Suprapubic skin (tissue), 3 donors: ENCODE measurements at regions not wholly inside any gene's neighbourhood (a gene's known extent, or its start where the extent isn't known, plus 50 kb on each side); places are given as distances from the start of the nearest gene placed in this dataset.

Experiments
- EP300 ChIP-seq: sonication (generic); formaldehyde crosslinking; IDR thresholded peaks from one replicate; pipeline ENCODE4 v1.6.1; 2017; ENCODE audit warnings: antibody characterized with exemption
- POLR2A ChIP-seq, 2 donors: fragments of 450-650 bp; IDR thresholded peaks; one replicate each; pipeline ENCODE4 v1.6.1; 2017; ENCODE audit warnings: antibody characterized with exemption in 2 of 2, mild to moderate bottlenecking in 2 of 2, moderate library complexity in 2 of 2
- TF ChIP-seq, protein P1 (sequence below), 2 donors: fragments of 200-600 bp in 1 of 2; fragments of 450-650 bp in 1 of 2; sonication (generic) in 1 of 2; IDR thresholded peaks; one replicate each; pipeline ENCODE4 v1.5.1; 2016 to 2019; ENCODE audit warnings: antibody characterized with exemption in 2 of 2, mild to moderate bottlenecking in 1 of 2, moderate library complexity in 1 of 2

DNA sequence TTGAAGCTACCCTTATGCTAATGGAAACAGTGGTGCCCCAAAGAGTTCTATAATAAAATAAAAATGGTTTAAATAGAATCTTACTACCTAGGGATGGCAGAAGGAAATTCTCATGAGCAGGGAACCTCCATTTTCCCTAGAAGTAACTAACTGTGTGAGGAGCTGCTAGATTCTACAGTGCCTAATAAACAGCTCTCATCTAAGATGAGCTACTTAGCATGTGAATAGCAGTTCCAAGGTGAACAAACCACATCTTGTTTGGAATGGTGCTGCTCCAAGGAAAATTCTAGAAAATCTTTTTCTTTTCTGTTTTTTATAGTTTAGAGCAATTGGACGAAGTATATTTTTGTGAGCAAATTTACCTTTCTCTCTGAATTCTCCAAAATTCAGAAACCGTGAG, 1015.3 kb upstream of the NOVA1 start:
- TF ChIP-seq, protein P1, sequence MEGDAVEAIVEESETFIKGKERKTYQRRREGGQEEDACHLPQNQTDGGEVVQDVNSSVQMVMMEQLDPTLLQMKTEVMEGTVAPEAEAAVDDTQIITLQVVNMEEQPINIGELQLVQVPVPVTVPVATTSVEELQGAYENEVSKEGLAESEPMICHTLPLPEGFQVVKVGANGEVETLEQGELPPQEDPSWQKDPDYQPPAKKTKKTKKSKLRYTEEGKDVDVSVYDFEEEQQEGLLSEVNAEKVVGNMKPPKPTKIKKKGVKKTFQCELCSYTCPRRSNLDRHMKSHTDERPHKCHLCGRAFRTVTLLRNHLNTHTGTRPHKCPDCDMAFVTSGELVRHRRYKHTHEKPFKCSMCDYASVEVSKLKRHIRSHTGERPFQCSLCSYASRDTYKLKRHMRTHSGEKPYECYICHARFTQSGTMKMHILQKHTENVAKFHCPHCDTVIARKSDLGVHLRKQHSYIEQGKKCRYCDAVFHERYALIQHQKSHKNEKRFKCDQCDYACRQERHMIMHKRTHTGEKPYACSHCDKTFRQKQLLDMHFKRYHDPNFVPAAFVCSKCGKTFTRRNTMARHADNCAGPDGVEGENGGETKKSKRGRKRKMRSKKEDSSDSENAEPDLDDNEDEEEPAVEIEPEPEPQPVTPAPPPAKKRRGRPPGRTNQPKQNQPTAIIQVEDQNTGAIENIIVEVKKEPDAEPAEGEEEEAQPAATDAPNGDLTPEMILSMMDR (IDR thresholded peaks at IDR 0.05): no peak
- TF ChIP-seq EP300 (no peak), POLR2A (IDR thresholded peaks at IDR 0.05) (no peak)
